HG03520 (cell line): ENCODE measurements at regions not wholly inside any gene's neighbourhood (a gene's known extent, or its start where the extent isn't known, plus 50 kb on each side); places are given as distances from the start of the nearest gene placed in this dataset.
A peak's percentile ranks its signal among the peaks of the same experiment; 100 is the strongest.

ENCODE experiments used
- ATAC-seq: cut with Tn5 transposase; IDR thresholded peaks from one replicate; pipeline ENCODE4 v1.9.1; 2021; ENCODE audit warnings: mild to moderate bottlenecking, moderate library complexity; ENCODE audit not compliant: unreplicated experiment

DNA sequence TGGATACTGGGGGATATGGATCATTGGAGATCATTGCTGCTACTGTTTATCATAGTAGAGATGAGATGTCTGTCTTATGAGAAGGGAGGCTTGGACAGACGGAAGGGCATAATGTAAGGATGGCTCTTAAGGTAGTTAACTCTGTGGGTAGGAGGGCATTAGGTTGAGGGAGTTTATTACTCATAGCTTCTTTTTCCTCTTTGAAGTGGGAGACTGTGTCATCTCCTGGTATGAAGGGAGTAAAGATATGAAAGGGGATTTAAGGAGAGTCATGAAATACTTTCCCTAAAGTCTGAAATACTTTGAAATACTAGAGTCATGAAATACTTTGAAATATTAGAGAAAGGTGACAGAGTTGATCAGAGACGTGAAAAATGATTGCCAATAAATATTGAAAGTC is 255.5 kb upstream of the PITX2 start:
- no peak for ATAC-seq

- no peak for ATAC-seq
Observed at GRCh38 chr4:110878956-110879355, 256.1 kb upstream of the PITX2 start.

DNA sequence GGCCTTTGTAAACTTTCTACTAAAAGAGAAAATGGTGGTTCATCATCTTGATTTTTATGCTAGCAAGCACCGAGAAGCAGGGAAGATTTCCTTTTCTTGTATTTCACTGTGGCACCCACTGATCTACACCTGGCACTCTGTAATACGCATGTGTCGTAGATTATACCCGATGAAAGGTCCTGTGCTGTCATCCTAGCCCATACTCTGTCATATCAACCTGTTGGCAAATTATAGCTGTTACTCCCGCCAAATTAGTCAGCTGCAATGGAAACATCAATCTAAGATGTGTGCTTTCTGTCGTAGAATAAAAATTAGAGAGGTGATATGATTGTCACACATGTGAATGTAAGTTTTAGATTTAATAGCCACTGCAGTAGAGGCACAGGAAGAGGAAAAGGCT is 263.4 kb upstream of the PITX2 start:
- no peak for ATAC-seq

DNA sequence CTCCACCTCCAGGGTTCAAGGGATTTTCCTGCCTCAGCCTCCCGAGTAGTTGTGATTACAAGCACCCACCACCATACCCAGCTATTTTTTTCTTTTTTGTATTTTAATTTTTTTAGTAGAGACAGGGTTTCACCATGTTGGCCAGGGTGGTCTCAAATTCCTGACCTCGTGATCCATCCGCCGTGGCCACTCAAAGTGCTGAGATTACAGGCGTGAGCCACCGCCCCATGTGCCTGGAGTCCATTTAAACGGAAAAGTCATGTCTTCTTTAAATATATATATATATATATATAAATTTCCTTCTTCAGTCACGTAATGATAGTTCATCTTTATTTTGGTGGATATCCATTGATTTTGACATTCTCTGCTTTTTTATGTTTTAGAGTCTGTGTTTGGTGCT is 264.0 kb upstream of the PITX2 start:
- no peak for ATAC-seq

DNA sequence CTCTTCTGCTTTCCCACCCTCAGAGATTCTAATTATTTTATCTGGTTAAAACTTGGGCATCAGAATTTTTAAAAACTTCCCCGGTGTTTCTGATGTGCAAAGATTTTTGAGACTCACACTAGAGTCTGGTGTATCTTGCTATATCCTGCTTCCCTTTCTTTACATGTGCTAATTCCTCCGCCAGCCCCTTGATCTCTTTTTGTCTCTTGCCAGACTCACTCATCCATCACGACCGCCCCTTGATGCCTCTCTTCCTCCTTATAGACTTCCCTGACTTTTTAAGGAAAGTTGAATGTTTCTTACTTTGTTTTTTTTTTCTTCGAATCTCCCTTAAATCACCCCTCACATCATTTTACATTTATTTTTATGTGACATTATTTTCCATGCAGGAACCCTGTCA is 274.9 kb upstream of the PITX2 start:
- no peak for ATAC-seq

DNA sequence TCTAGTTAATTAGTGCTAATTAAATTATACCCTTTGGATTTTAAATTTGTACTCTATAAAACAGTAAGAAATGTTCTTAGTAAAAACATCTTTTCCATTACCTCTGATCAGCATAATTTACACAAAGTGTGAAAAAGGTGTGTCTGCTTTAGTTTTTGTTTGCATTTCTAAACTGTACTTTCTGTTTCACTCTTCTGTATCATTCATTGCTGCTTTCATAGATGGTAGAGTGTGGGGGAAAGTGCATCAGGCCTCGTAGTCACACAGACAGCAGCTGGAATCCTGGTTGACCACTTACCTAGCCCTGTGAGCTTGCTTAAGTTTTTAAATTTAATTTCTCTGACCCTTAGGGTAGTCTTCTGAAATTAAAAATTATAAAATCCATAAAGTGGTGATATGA is 275.4 kb upstream of the PITX2 start:
- peak; percentile 65 for ATAC-seq

GRCh38 chr4:110900213-110900769 is 277.4 kb upstream of the PITX2 start:
- no peak for ATAC-seq

DNA sequence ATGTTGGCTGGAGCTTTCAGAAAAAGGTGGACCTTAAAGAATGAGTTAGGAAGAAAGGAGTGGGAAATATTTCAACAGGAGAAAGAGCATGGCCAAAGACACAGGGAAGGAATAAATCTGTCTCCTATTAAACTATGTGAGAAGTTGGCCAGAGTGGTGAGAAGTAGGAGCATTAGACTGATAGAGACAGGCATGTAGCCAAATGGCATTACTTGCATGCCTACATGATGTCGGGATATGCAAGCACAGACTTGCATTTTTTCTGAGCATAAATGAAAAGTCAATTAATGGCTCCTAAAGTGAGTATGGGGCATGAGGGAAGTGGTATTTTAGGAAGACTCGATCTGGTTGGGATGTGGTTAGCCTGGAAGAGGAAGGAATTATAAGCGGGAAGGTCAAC is 279.6 kb upstream of the PITX2 start:
- no peak for ATAC-seq

DNA sequence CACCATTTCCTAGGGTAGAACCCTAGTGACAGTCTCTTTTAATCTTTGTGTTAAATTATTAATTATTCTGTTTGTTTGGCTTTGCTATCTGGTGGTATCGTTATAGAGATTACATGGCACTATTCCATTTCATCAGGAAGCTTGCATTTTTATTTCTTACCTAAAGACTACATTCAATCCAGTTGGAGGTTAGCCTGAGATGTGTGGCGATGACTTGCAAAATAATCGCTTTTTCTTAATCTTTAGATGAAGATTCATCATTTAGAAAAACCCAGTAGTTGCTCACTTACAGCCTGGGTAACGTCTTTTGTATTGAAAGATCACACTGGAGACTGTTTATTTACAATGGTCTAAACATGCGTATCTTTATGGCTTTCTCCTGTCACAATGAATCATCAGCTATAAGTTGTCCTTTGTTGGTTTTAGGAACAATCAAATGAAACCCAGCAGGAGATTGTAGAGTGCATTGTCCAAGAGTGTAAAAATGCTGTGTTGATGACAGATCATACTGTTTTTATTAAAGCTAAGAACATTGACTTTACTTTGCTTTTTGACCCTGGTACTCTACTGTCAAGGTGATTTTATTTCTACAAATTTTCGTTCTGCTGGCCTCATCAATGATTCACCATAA is 281.7 kb upstream of the PITX2 start:
- no peak for ATAC-seq

DNA sequence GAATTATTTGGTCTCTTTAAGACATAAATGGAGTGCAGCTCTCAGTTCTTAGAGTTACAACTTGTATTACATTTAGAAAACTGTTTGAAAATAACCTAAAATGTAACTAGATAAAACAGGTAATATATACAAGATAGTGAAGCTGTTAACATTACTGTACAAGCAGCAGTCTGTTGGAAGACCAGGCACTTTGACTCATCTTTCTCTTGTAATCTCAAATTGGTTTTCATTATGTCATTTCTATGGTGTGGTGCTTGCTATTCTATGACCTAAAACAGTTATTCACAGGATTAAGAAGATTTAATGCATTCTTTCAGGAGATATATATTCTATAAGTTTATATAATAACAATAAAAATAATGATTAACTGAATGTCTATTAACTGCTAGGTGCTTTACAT is 282.5 kb upstream of the PITX2 start:
- ATAC-seq, result no peak

GRCh38 chr4:110907801-110908313 is 285.0 kb upstream of the PITX2 start:
- ATAC-seq, result no peak

- no peak for ATAC-seq
Observed at GRCh38 chr4:110914791-110915190, 291.9 kb upstream of the PITX2 start.

- ATAC-seq, result no peak
Observed at GRCh38 chr4:110915301-110915700, 292.4 kb upstream of the PITX2 start.

DNA sequence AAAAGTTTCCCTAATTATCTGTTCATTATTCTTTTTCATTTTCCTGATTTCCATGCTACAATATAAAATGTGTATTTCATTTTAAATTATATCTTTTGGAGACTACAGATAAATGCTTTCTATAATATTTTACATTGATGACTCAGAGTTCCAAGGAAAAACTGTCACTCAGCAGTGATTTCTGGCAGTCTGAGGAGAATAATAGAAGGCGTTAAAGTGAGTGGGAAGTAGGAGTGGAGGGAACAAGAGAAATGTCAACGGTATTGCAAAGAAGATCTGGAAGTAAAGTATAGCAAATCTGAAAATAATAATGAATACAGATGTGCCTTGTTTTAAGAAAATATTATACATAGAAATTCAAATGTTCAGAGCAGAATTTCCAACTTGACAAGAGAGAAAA is 293.6 kb upstream of the PITX2 start:
- no peak for ATAC-seq

- ATAC-seq, result no peak
Observed at GRCh38 chr4:110917835-110918234, 295.0 kb upstream of the PITX2 start.

DNA sequence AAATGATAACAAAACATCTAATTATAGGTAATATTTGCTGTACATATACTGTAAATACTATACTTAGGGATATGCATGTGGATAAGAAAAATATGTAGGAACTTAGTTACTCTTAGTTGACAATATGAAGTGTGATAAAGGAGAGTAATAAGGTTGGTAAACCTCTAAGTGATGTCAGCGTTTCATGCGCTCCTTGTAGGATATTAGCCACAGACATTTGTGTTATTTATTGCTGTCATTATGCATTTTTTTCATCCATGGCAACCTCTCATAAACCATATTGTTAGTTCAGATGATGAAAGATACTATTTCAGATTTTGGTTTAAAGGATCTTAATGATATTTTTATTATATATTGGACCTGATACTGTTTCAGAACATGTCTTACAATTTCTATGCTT is 298.1 kb upstream of the PITX2 start:
- no peak for ATAC-seq

DNA sequence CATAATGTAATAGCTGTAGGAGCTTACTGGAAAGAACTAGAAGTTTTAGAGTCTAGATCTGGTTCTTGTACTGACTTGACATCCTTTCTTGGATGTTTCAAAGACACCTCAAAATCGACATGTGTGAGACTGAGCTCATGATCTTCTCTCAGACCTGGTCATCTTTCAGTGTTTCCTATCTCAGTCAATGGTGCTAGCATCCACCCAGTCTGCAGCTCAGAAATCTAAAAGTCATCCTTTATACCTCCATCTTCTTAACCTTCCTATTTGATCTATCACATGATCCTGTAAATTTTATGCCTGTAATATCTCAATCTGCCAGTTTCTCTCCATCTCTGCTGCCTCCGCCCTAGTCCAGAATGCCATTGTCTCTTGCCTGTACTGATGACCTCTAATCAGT is 301.9 kb upstream of the PITX2 start:
- no peak for ATAC-seq

DNA sequence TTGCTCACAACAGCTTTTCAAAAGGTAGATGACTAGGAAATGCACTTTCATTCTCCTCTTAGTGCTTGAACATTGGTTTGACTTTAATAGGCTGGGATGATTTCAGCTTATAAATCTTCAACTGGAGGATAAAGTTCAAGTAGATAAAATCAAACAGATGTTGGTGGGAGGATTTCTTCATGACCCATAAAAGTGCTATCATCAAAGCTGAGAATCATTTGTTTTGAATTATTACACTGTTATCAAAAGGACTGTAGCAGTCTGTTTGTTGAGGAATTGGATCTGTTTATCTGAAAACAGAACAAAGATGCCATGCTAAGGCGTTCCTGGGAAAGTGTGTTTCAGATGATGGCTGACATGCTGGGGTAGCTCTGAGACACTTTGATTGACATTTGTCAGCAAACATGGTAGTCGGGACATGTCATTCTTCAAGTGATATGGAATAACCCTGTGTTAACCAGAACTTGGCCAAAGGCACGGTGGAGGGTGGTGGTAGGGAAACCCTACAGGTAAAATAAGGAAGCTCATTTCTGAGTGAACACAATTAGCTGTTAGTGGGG is 304.0 kb upstream of the PITX2 start:
- ATAC-seq, result no peak

- no peak for ATAC-seq
Observed at GRCh38 chr4:110933341-110933740, 310.5 kb upstream of the PITX2 start.

DNA sequence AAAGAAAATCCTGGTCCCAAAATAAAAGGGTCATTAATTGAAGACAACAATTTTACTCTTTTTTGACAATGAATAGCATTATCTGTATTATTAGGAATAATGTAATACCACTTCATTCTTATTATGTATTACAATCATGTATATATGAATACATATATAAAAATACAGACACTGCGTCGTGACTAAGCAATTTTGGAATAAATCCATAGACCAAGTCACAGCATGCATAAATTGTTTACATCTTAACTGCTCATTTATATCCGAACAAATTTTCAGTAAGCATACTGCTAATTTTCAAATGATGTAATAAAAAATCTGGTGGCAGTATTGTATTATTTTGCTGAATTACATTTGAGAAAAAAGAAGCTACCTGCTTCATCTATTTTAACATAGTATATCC is 321.6 kb upstream of the PITX2 start:
- ATAC-seq, result no peak

GRCh38 chr4:110945600-110945999 is 322.7 kb upstream of the PITX2 start:
- ATAC-seq, result no peak

- no peak for ATAC-seq
Observed at GRCh38 chr4:110949542-110949941, 326.7 kb upstream of the PITX2 start.

DNA sequence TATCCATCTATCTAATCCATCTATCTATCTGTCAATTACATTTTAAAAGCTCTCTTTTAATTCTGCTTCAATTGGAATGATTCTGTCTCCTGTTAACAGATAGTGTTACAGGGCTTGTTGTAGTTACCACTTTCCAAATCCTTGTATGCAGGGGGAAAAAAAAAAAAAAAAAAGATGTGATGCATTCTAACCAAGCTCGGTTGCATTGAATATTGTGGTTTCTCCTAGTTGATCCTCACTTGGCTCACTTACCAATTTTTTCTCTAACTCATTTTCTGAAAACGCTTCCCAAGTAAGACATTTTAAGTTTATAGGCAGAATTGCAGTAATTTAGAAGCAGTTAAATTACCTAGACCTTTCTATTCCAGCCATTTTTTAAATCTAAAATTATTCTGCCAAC is 327.9 kb upstream of the PITX2 start:
- ATAC-seq, result no peak
